H9 (cell line): ENCODE measurements at regions not wholly inside any gene's neighbourhood (a gene's known extent, or its start where the extent isn't known, plus 50 kb on each side); places are given as distances from the start of the nearest gene placed in this dataset.

ENCODE experiments used
- DNase-seq: peaks from one replicate; pipeline ENCODE4 v3.0.0-alpha.2; 2017
- H2AFZ ChIP-seq: one replicate; pipeline ENCODE4 v1.6.1; 2013; ENCODE audit warnings: mild to moderate bottlenecking, low read length, control low read depth, moderate library complexity
- H2AK5ac ChIP-seq: 2 replicates; pipeline ENCODE4 v1.6.1; 2013; ENCODE audit warnings: low read length, control low read depth, mixed read lengths; ENCODE audit not compliant: insufficient read length
- H2BK120ac ChIP-seq: one replicate; pipeline ENCODE4 v1.6.1; 2013; ENCODE audit warnings: low read depth, mild to moderate bottlenecking, low read length, control low read depth, inconsistent platforms; ENCODE audit not compliant: poor library complexity, severe bottlenecking
- H2BK12ac ChIP-seq: 2 replicates; pipeline ENCODE4 v1.6.1; 2013; ENCODE audit warnings: low read length, control low read depth, mixed read lengths, low read depth; ENCODE audit not compliant: insufficient read length
- H2BK15ac ChIP-seq: 2 replicates; pipeline ENCODE4 v1.6.1; 2013; ENCODE audit warnings: low read depth, low read length, control low read depth
- H2BK20ac ChIP-seq: one replicate; pipeline ENCODE4 v1.6.1; 2013; ENCODE audit warnings: low read depth, mild to moderate bottlenecking, low read length, control low read depth, inconsistent platforms; ENCODE audit not compliant: poor library complexity, severe bottlenecking
- H2BK5ac ChIP-seq: 2 replicates; pipeline ENCODE4 v1.6.1; 2013; ENCODE audit warnings: low read length, control low read depth, mixed read lengths; ENCODE audit not compliant: insufficient read length
- H3K14ac ChIP-seq: 2 replicates; pipeline ENCODE4 v1.6.1; 2013; ENCODE audit warnings: low read length, control low read depth; ENCODE audit not compliant: insufficient read depth
- H3K18ac ChIP-seq: 2 replicates; pipeline ENCODE4 v1.6.1; 2013; ENCODE audit warnings: low read depth, mild to moderate bottlenecking, mixed read lengths, low read length, control low read depth; ENCODE audit not compliant: insufficient read length
- H3K23ac ChIP-seq: 2 replicates; pipeline ENCODE4 v1.6.1; 2013; ENCODE audit warnings: low read length, control low read depth, mixed read lengths, low read depth; ENCODE audit not compliant: insufficient read length
- H3K23me2 ChIP-seq: 2 replicates; pipeline ENCODE4 v1.6.1; 2013; ENCODE audit warnings: low read depth, mild to moderate bottlenecking, mixed read lengths, low read length, control low read depth; ENCODE audit not compliant: insufficient read length, poor library complexity, severe bottlenecking
- H3K27ac ChIP-seq: 2 replicates; pipeline ENCODE4 v1.5.1; 2013; ENCODE audit warnings: low read length, control low read depth, mixed read lengths, low read depth; ENCODE audit not compliant: insufficient read length
- H3K27me3 ChIP-seq: 2 replicates; pipeline ENCODE4 v1.6.1; 2013; ENCODE audit warnings: low read length, control low read depth, inconsistent platforms; ENCODE audit not compliant: insufficient read depth
- H3K4ac ChIP-seq: 2 replicates; pipeline ENCODE4 v1.6.1; 2013; ENCODE audit warnings: low read depth, mild to moderate bottlenecking, control low read depth, inconsistent platforms, low read length, moderate library complexity
- H3K4me1 ChIP-seq: 2 replicates; pipeline ENCODE4 v1.6.1; 2013; ENCODE audit warnings: low read length, control low read depth, inconsistent platforms; ENCODE audit not compliant: insufficient read depth
- H3K4me2 ChIP-seq: 2 replicates; pipeline ENCODE4 v1.6.1; 2013; ENCODE audit warnings: low read length, control low read depth, mixed read lengths; ENCODE audit not compliant: insufficient read length, insufficient read depth
- H3K56ac ChIP-seq: 2 replicates; pipeline ENCODE4 v1.6.1; 2013; ENCODE audit warnings: low read depth, mild to moderate bottlenecking, mixed read lengths, low read length, control low read depth; ENCODE audit not compliant: insufficient read length
- H3K79me1 ChIP-seq: 2 replicates; pipeline ENCODE4 v1.6.1; 2013; ENCODE audit warnings: low read depth, mild to moderate bottlenecking, moderate library complexity, low read length, control low read depth, inconsistent platforms; ENCODE audit not compliant: insufficient read depth, poor library complexity, severe bottlenecking
- H3K79me2 ChIP-seq: 2 replicates; pipeline ENCODE4 v1.6.1; 2013; ENCODE audit warnings: low read length, control low read depth, inconsistent platforms; ENCODE audit not compliant: insufficient read depth
- H3K9ac ChIP-seq: 2 replicates; pipeline ENCODE4 v1.6.1; 2013; ENCODE audit warnings: low read length, control low read depth, mixed read lengths; ENCODE audit not compliant: insufficient read length; ENCODE audit errors: extremely low read depth
- H3K9me3 ChIP-seq: one replicate; pipeline ENCODE4 v1.6.1; 2013; ENCODE audit warnings: low read depth, low read length, inconsistent platforms; ENCODE audit not compliant: control insufficient read depth
- H3T11ph ChIP-seq: one replicate; pipeline ENCODE4 v1.6.1; 2013; ENCODE audit warnings: mild to moderate bottlenecking, low read length, control low read depth, inconsistent platforms
- H4K20me1 ChIP-seq: one replicate; pipeline ENCODE4 v1.6.1; 2013; ENCODE audit not compliant: control insufficient read depth, insufficient read length, insufficient read depth
- H4K5ac ChIP-seq: 2 replicates; pipeline ENCODE4 v1.6.1; 2013; ENCODE audit warnings: low read depth, mild to moderate bottlenecking, mixed read lengths, low read length, control low read depth; ENCODE audit not compliant: insufficient read length
- H4K8ac ChIP-seq: replicated peaks from 2 replicates; pipeline ENCODE4 v1.6.1; 2013; ENCODE audit warnings: low read length, control low read depth, mixed read lengths, low read depth; ENCODE audit not compliant: insufficient read length
- H4K91ac ChIP-seq: 2 replicates; pipeline ENCODE4 v1.6.1; 2013; ENCODE audit warnings: low read depth, mild to moderate bottlenecking, moderate library complexity, mixed read lengths, low read length, control low read depth; ENCODE audit not compliant: insufficient read length
- H3K27ac Mint-ChIP-seq, 3 experiments: 2 replicates in 2 of 3; 3 replicates in 1 of 3; pipeline ENCODE4 v1.8.0; 2020 to 2021; ENCODE audit warnings: mixed read lengths in 3 of 3, mild to moderate bottlenecking in 1 of 3, moderate library complexity in 1 of 3
- H3K27me3 Mint-ChIP-seq: 2 replicates; pipeline ENCODE4 v1.8.0; 2021; ENCODE audit warnings: low read depth, mild to moderate bottlenecking, moderate library complexity, mixed read lengths
- H3K36me3 Mint-ChIP-seq, 3 experiments: 2 replicates in 2 of 3; 3 replicates in 1 of 3; pipeline ENCODE4 v1.8.0; 2020 to 2021; ENCODE audit warnings: low read depth in 3 of 3, mixed read lengths in 3 of 3; ENCODE audit not compliant: insufficient read depth in 1 of 3
- H3K4me1 Mint-ChIP-seq, 2 experiments: 2 replicates each; pipeline ENCODE4 v1.8.0; 2020; ENCODE audit warnings: mixed read lengths in 2 of 2
- H3K4me3 Mint-ChIP-seq, 2 experiments: 2 replicates in 1 of 2; 3 replicates in 1 of 2; pipeline ENCODE4 v1.8.0; 2020 to 2021; ENCODE audit warnings: mild to moderate bottlenecking in 2 of 2, mixed read lengths in 2 of 2, moderate library complexity in 1 of 2
- H3K9me3 Mint-ChIP-seq, 2 experiments: 2 replicates in 1 of 2; 3 replicates in 1 of 2; pipeline ENCODE4 v1.8.0; 2020; ENCODE audit warnings: mild to moderate bottlenecking in 2 of 2, mixed read lengths in 2 of 2, moderate library complexity in 1 of 2
- CTCF ChIP-seq: fragments of 200-600 bp; sonication (generic); conservative IDR thresholded peaks from 3 replicates; pipeline ENCODE4 v1.8.0; 2021; ENCODE audit warnings: antibody characterized with exemption, mild to moderate bottlenecking
- WGBS: extraction: QIAGEN DNeasy Blood & Tissue Kit; methylation state at CpG from one replicate; pipeline ENCODE4 v1.1.7; 2013; ENCODE audit warnings: missing lambda C conversion rate, low lambda C conversion rate, mixed read lengths; ENCODE audit not compliant: insufficient read length; ENCODE audit errors: extremely low coverage; 5-methylcytosine and 5-hydroxymethylcytosine counted together

- Histone ChIP-seq H2BK15ac (no peak overlapping the region), H3T11ph (no peak overlapping the region), H4K91ac (no peak overlapping the region), H3K23me2 (no peaks in the 10 kb centered on the region), H3K4me2 (no peak overlapping the region), H2BK12ac (no peak overlapping the region), H3K79me1 (no peaks in the 10 kb centered on the region), H4K20me1 (no peaks in the 10 kb centered on the region), H3K27ac (no peak overlapping the region), H3K14ac (no peak overlapping the region), H3K18ac (no peak overlapping the region), H2BK120ac (no peak overlapping the region), H3K9me3 (no peaks in the 10 kb centered on the region), H2BK5ac (no peak overlapping the region), H4K5ac (no peak overlapping the region), H3K27me3 (no peaks in the 10 kb centered on the region), H2AK5ac (no peak overlapping the region), H3K56ac (no peak overlapping the region), H3K4ac (no peak overlapping the region), H2BK20ac (no peak overlapping the region), H3K23ac (no peak overlapping the region), H3K9ac (no peak overlapping the region), H3K79me2 (no peaks in the 10 kb centered on the region), H3K4me1 (peaks cover 3% of the 10 kb centered on the region; the same call in 1 of the 2 replicates), H4K8ac (no peak overlapping the region), H2AFZ (no peak overlapping the region)
- Mint-ChIP-seq H3K36me3 (peaks cover 0 to 1% (median 0%) of the 10 kb centered on the region in 3 experiments; a peak in 1 of 7 replicates), H3K27me3 (no peaks in the 10 kb centered on the region), H3K27ac (no peak overlapping the region), H3K4me1 (peaks cover 14 to 21% of the 10 kb centered on the region in 2 experiments), H3K4me3 (no peak overlapping the region), H3K9me3 (peaks cover 0 to 2% of the 10 kb centered on the region in 2 experiments; a peak in 1 of 5 replicates)
- WGBS = no CpG with 5 or more reads among the region's 10 CpGs
- no peak for DNase-seq
- TF ChIP-seq CTCF = no peak
Observed at GRCh38 chr5:108619815-108620214, 127.9 kb upstream of the FER start.
